Activated naive CD4-positive, alpha-beta T cell treated with anti-CD3 and anti-CD28 coated beads for 36 hours (primary cell): ENCODE measurements at regions not wholly inside any gene's neighbourhood (a gene's known extent, or its start where the extent isn't known, plus 50 kb on each side); places are given as distances from the start of the nearest gene placed in this dataset.
"Not testable (repeated sequence)": the region's sequence is repeated elsewhere in the genome, so short reads cannot be mapped to it uniquely, and the experiment has no call there.

Source experiments
- CTCF ChIA-PET: fragments of 350-600 bp; sonication (Branson Sonifier 250); formaldehyde crosslinking; loops from one replicate; lab custom pipeline; 2021; ENCODE audit warnings: antibody characterized with exemption; lab: Charles Lee
- DNase-seq: peaks from one replicate; pipeline ENCODE4 v3.0.0-alpha.2; 2020
- H3K27ac Mint-ChIP-seq: one replicate; pipeline ENCODE4 v1.8.0; 2021; ENCODE audit warnings: mild to moderate bottlenecking, mixed read lengths
- H3K27me3 Mint-ChIP-seq: one replicate; pipeline ENCODE4 v1.8.0; 2021; ENCODE audit warnings: low read depth, mixed read lengths
- H3K36me3 Mint-ChIP-seq: one replicate; pipeline ENCODE4 v1.8.0; 2021; ENCODE audit warnings: low read depth, mixed read lengths
- H3K4me1 Mint-ChIP-seq: one replicate; pipeline ENCODE4 v1.8.0; 2021; ENCODE audit warnings: low read depth, mixed read lengths
- H3K4me3 Mint-ChIP-seq: one replicate; pipeline ENCODE4 v1.8.0; 2021; ENCODE audit warnings: mild to moderate bottlenecking, moderate library complexity, mixed read lengths
- H3K9me3 Mint-ChIP-seq: one replicate; pipeline ENCODE4 v1.8.0; 2021; ENCODE audit warnings: mixed read lengths
- intact Hi-C: fragments of 100-400 bp; cut with micrococcal nuclease; formaldehyde crosslinking; loops from one replicate; pipeline ENCODE4 v1.15.1; 2023

DNA sequence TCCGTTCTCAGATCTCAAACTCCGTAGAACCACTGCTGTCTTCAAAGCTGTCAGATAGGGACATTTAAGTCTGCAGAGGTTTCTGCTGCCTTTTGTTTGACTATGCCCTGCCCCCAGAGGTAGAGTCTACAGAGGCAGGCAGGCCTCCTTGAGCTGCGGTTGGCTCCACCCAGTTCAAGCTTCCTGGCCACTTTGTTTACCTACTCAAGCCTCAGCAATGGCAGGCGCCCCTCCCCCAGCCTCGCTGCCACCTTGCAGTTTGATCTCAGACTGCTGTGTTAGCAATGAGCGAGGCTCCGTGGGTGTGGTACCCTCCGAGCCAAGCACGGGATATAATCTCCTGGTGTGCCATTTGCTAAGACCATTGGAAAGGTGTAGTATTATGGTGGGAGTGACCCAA, 634.9 kb upstream of the SGO1 start:
- H3K36me3 Mint-ChIP-seq, intact Hi-C loops, H3K4me3 Mint-ChIP-seq, H3K27me3 Mint-ChIP-seq, CTCF ChIA-PET, H3K27ac Mint-ChIP-seq, H3K4me1 Mint-ChIP-seq, DNase-seq: not testable (repeated sequence)
- H3K9me3 Mint-ChIP-seq = peaks cover 36% of the 10 kb centered on the region

DNA sequence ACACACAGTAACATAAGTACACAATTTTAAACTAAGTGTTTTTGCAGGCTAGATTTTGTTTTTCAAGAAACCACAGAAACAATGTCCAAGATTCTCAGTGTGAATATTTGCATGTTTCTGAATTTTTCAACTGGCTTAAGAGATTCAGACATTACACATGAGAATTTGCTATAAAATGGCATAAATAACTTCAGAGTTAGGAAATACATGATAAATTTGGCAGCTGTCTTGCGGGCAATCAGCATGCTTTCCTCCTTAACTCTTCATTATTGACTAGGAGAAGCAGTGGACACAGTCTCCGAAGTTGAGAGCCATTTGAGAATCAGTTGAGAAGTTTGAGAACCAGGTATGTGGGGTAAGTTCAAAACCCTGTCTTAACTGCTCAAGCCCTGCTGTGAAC, 625.6 kb upstream of the SGO1 start:
- no peaks in the 10 kb centered on the region for H3K4me1 Mint-ChIP-seq
- no peak overlapping the region for H3K4me3 Mint-ChIP-seq
- no peak overlapping the region for H3K27ac Mint-ChIP-seq
- no peaks in the 10 kb centered on the region for H3K27me3 Mint-ChIP-seq
- peaks cover 17% of the 10 kb centered on the region for H3K9me3 Mint-ChIP-seq
- intact Hi-C loops = no loop called here
- DNase-seq = no peak
- CTCF ChIA-PET = no interaction called here
- H3K36me3 Mint-ChIP-seq = no peaks in the 10 kb centered on the region

GRCh38 chr3:20811006-20811405, 625.0 kb upstream of the SGO1 start:
- Mint-ChIP-seq H3K27me3 (no peaks in the 10 kb centered on the region), H3K36me3 (no peaks in the 10 kb centered on the region), H3K4me3 (no peak overlapping the region), H3K4me1 (no peaks in the 10 kb centered on the region), H3K9me3 (peaks cover 19% of the 10 kb centered on the region), H3K27ac (no peak overlapping the region)
- intact Hi-C loops = no loop called here
- CTCF ChIA-PET = no interaction called here
- DNase-seq = no peak

DNA sequence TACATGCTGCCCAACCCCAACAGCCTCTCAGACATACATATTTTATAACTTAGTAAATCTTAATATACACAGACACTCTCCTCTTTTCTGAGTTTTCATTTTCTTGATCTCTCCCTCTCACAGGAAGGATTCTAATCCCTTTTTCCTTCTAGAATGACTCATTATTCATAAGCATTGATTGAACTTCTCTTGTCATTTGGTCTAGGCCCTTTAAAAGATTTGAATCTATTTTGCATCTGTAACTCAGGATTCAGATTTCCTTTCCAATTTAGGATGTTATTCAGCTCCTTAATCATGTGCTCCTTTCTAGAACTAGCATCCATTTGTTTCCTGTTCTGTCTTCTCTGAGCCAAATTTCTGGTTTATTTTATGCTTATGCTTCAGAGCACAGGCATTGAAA, 624.5 kb upstream of the SGO1 start:
- Mint-ChIP-seq H3K9me3 (peaks cover 18% of the 10 kb centered on the region), H3K27me3 (no peaks in the 10 kb centered on the region), H3K4me1 (no peaks in the 10 kb centered on the region), H3K4me3 (no peak overlapping the region), H3K27ac (no peak overlapping the region), H3K36me3 (no peaks in the 10 kb centered on the region)
- CTCF ChIA-PET = no interaction called here
- DNase-seq = no peak
- intact Hi-C loops = no loop called here

- Mint-ChIP-seq H3K4me3 (no peak overlapping the region), H3K27ac (no peak overlapping the region), H3K4me1 (no peaks in the 10 kb centered on the region), H3K9me3 (peaks cover 12% of the 10 kb centered on the region), H3K36me3 (no peaks in the 10 kb centered on the region), H3K27me3 (no peaks in the 10 kb centered on the region)
- CTCF ChIA-PET = no interaction called here
- intact Hi-C loops = no loop called here
- DNase-seq = no peak
Observed at GRCh38 chr3:20809356-20809755, 623.4 kb upstream of the SGO1 start.

DNA sequence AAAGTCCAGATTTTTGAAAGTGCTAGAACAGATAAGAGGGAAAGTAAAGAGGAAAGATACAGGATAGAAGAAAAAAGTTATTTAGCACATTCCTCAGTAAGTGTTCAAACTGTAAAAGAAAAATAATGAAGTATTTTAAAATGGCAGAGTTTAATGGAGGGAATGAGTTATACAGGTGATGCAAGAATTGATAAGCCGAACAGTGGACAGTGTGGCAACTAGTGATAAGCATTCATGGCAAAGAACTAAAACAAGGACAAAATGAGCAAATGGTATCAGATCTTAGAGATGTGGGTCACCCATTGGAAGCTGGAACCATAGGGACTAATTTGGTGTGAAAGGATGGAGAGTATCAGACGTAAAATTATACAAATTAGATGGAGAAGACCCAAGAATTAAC, 622.9 kb upstream of the SGO1 start:
- Mint-ChIP-seq H3K27me3 (no peaks in the 10 kb centered on the region), H3K4me3 (no peak overlapping the region), H3K27ac (no peak overlapping the region), H3K4me1 (no peaks in the 10 kb centered on the region), H3K9me3 (peaks cover 11% of the 10 kb centered on the region), H3K36me3 (no peaks in the 10 kb centered on the region)
- intact Hi-C loops = no loop called here
- no peak for DNase-seq
- CTCF ChIA-PET = no interaction called here

GRCh38 chr3:20798666-20799065, 612.7 kb upstream of the SGO1 start:
- no peak overlapping the region for H3K4me3 Mint-ChIP-seq
- H3K36me3 Mint-ChIP-seq = no peaks in the 10 kb centered on the region
- no peak overlapping the region for H3K27ac Mint-ChIP-seq
- CTCF ChIA-PET = no interaction called here
- H3K4me1 Mint-ChIP-seq = no peaks in the 10 kb centered on the region
- intact Hi-C loops = no loop called here
- H3K9me3 Mint-ChIP-seq = peaks cover 19% of the 10 kb centered on the region
- H3K27me3 Mint-ChIP-seq = no peaks in the 10 kb centered on the region
- no peak for DNase-seq

GRCh38 chr3:20787005-20787404, 601.0 kb upstream of the SGO1 start:
- peaks cover 47% of the 10 kb centered on the region for H3K9me3 Mint-ChIP-seq

GRCh38 chr3:20776692-20777091, 590.7 kb upstream of the SGO1 start:
- DNase-seq = no peak
- no peak overlapping the region for H3K27ac Mint-ChIP-seq
- no peaks in the 10 kb centered on the region for H3K4me1 Mint-ChIP-seq
- peaks cover 1% of the 10 kb centered on the region for H3K36me3 Mint-ChIP-seq
- intact Hi-C loops = no loop called here
- no peak overlapping the region for H3K4me3 Mint-ChIP-seq
- peaks cover 19% of the 10 kb centered on the region for H3K9me3 Mint-ChIP-seq
- CTCF ChIA-PET = no interaction called here
- no peaks in the 10 kb centered on the region for H3K27me3 Mint-ChIP-seq

More at GRCh38 chr3:20787005-20787404, 601.0 kb upstream of the SGO1 start:
- Mint-ChIP-seq H3K27ac (no peak overlapping the region), H3K4me1 (no peaks in the 10 kb centered on the region), H3K27me3 (no peaks in the 10 kb centered on the region), H3K36me3 (no peaks in the 10 kb centered on the region), H3K4me3 (no peak overlapping the region)
- intact Hi-C loops = no loop called here
- CTCF ChIA-PET = no interaction called here
- DNase-seq = no peak

DNA sequence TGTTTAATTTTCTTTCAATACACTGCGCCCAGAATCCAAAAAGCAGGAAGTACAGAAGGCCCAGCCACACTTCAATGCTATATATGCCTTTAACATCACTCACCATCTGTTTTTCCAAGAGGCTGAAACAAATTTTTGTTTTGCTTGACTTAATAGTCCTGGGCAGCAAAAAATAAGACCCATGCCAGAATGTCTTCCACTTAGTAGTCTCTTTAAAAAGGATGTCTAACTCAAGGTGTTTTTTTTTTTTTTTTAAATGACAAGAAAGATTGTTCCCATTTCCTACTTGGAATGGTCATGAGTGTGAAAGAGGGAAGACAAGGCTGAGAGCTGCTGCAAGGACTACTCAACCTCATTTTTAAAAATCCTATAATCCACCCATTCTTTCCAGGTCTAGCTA, 590.3 kb upstream of the SGO1 start:
- H3K27me3 Mint-ChIP-seq = no peaks in the 10 kb centered on the region
- no peak overlapping the region for H3K27ac Mint-ChIP-seq
- peaks cover 1% of the 10 kb centered on the region for H3K36me3 Mint-ChIP-seq
- H3K9me3 Mint-ChIP-seq = peaks cover 16% of the 10 kb centered on the region
- no peak for DNase-seq
- H3K4me1 Mint-ChIP-seq = no peaks in the 10 kb centered on the region
- no peak overlapping the region for H3K4me3 Mint-ChIP-seq
- CTCF ChIA-PET = no interaction called here
- intact Hi-C loops = no loop called here

GRCh38 chr3:20773320-20773984, 587.4 kb upstream of the SGO1 start:
- H3K9me3 Mint-ChIP-seq = peaks cover 4% of the 10 kb centered on the region
- H3K4me1 Mint-ChIP-seq = no peaks in the 10 kb centered on the region
- H3K27me3 Mint-ChIP-seq = no peaks in the 10 kb centered on the region
- no peak overlapping the region for H3K4me3 Mint-ChIP-seq
- intact Hi-C loops = no loop called here
- H3K27ac Mint-ChIP-seq = no peak overlapping the region
- no peaks in the 10 kb centered on the region for H3K36me3 Mint-ChIP-seq
- CTCF ChIA-PET = no interaction called here
- no peak for DNase-seq

DNA sequence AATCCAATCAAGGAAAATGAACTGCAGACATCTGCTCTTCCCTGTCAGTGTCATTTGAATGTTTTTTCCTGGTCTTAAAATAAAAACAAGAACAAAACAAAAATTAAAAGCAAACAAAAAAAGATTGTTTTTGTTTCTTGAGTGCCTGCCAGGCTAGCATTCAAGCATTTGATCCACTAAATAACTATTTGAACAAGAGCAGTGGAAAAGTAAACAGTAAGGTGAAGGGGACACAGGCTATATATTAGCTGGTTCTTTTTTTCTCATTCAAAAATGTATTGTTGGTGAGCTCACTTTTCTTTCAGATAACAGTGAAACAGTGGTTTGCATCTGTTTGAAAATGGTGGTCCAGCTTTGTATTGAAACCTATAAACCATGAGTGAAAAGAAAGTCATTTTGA, 586.9 kb upstream of the SGO1 start:
- Mint-ChIP-seq H3K36me3 (no peaks in the 10 kb centered on the region), H3K27ac (no peak overlapping the region), H3K4me1 (no peaks in the 10 kb centered on the region), H3K4me3 (no peak overlapping the region), H3K27me3 (no peaks in the 10 kb centered on the region), H3K9me3 (peaks cover 4% of the 10 kb centered on the region)
- CTCF ChIA-PET = no interaction called here
- no peak for DNase-seq
- intact Hi-C loops = no loop called here

- DNase-seq = no peak
- Mint-ChIP-seq H3K9me3 (peaks cover 4% of the 10 kb centered on the region), H3K4me3 (no peak overlapping the region), H3K4me1 (no peaks in the 10 kb centered on the region), H3K36me3 (no peaks in the 10 kb centered on the region), H3K27me3 (no peaks in the 10 kb centered on the region), H3K27ac (no peak overlapping the region)
- CTCF ChIA-PET = no interaction called here
- intact Hi-C loops = no loop called here
Observed at GRCh38 chr3:20769430-20769829, 583.4 kb upstream of the SGO1 start.
